GM12892 (cell line): ENCODE measurements at regions not wholly inside any gene's neighbourhood (a gene's known extent, or its start where the extent isn't known, plus 50 kb on each side); places are given as distances from the start of the nearest gene placed in this dataset.

Source experiments
- POLR2A ChIP-seq: IDR thresholded peaks from 2 replicates; pipeline ENCODE4 v1.6.1; 2011; ENCODE audit warnings: low read depth, low read length, control low read depth
- POLR2AphosphoS5 ChIP-seq: IDR thresholded peaks from 2 replicates; pipeline ENCODE4 v1.6.1; 2011; ENCODE audit warnings: low read depth, low read length, control low read depth
- TAF1 ChIP-seq: IDR thresholded peaks from 2 replicates; pipeline ENCODE4 v1.6.1; 2011; ENCODE audit warnings: low read depth, mild to moderate bottlenecking, control low read depth, low read length, borderline replicate concordance

- no peak for TF ChIP-seq POLR2AphosphoS5
- no peak for TF ChIP-seq POLR2A
- no peak for TF ChIP-seq TAF1
These were observed 93.6 kb upstream of the INSIG1 start for GRCh38 chr7:155203882-155204691.
